ENCODE measurements at regions not wholly inside any gene's neighbourhood (a gene's known extent, or its start where the extent isn't known, plus 50 kb on each side); places are given as distances from the start of the nearest gene placed in this dataset.
"Not testable (repeated sequence)": the region's sequence is repeated elsewhere in the genome, so short reads cannot be mapped to it uniquely, and the experiment has no call there.

DNA sequence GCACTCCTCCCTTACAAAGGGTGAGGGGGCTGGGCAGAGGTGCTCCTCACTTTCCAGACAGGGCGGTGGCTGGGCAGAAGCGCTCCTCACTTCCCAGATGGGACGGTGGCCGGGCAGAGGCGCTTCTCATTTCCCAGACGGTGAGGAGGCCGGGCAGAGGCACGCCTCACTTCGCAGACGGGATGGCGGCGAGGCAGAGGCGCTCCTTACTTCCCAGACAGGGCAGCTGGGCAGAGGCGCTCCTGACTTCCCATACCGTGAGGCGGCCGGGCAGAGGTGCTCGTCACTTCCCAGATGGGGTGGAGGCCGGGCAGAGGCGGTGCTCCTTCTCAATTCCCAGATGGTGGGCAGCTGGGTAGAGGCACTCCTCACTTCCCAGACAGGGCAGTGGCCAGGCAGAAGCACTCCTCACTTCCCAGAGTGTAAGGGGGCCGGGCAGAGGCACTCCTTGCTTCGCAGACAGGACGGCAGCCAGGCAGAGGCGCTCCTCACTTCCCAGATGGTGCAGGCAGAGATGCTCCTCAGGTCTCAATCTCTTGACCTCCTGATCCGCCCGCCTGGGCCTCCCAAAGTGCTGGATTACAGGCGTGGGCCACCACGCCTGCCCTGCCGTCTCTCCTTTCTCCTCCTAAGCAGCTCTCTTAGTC, 1623.9 kb upstream of the GOT2 start:
- H3K79me2 ChIP-seq (ENCODE audit: low read depth); CTCF ChIA-PET; BruUV-seq (replicated peaks); H3K4me3 ChIP-seq; H3K4me2 ChIP-seq; H3K36me3 ChIP-seq (ENCODE audit: low read depth); DNase-seq; intact Hi-C loops (cut with micrococcal nuclease; ENCODE audit: unreplicated experiment); H3K4me1 ChIP-seq (replicated peaks; ENCODE audit: insufficient read depth); H3K9me3 ChIP-seq (ENCODE audit: insufficient read depth, low read depth); POLR2A ChIA-PET (ENCODE audit: unreplicated experiment); H4K20me1 ChIP-seq (ENCODE audit: insufficient read depth); H3K27ac ChIP-seq; H3K9me2 ChIP-seq (ENCODE audit: insufficient read depth); H3F3A ChIP-seq (ENCODE audit: insufficient read depth, low read depth); H2AFZ ChIP-seq: not testable (repeated sequence)
- peaks cover 16% of the 10 kb centered on the region for H3K27me3 ChIP-seq (ENCODE audit: insufficient read depth, low read depth)

DNA sequence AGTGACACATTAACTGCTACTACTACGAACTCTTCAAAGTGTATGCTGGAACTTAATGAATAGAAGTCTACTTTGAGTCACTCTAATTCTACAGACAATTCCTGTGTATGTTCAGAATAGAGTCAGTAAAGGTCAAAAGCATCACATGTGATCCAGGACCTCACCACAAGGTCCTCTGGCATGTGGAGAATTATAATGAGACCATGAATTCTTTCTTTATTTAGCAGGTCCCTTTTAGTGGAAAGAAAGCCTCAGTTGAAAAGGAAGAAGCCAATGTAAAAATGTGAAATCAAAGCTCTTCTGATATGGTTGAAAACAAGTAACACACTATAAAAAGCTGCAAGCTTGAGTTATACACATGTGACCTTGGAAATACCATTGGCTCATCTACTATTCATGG, 1612.1 kb upstream of the GOT2 start:
- Histone ChIP-seq H3K27me3 (ENCODE audit: insufficient read depth, low read depth) (no peaks in the 10 kb centered on the region), H3K27ac (no peak overlapping the region), H3K79me2 (ENCODE audit: low read depth) (no peaks in the 10 kb centered on the region), H3K36me3 (ENCODE audit: low read depth) (no peaks in the 10 kb centered on the region), H3K9me2 (ENCODE audit: insufficient read depth) (no peaks in the 10 kb centered on the region), H4K20me1 (ENCODE audit: insufficient read depth) (no peaks in the 10 kb centered on the region), H3K9me3 (ENCODE audit: insufficient read depth, low read depth) (no peaks in the 10 kb centered on the region), H2AFZ (no peak overlapping the region), H3K4me2 (no peak overlapping the region), H3K4me3 (no peak overlapping the region), H3F3A (ENCODE audit: insufficient read depth, low read depth) (no peaks in the 10 kb centered on the region), H3K4me1 (replicated peaks; ENCODE audit: insufficient read depth) (no peaks in the 10 kb centered on the region)
- intact Hi-C loops (cut with micrococcal nuclease; ENCODE audit: unreplicated experiment), result no loop called here
- no peak for DNase-seq
- POLR2A ChIA-PET (ENCODE audit: unreplicated experiment), result no interaction called here
- BruUV-seq (replicated peaks), result no TSS peak
- CTCF ChIA-PET, result no interaction called here
- TF ChIP-seq, protein P1, sequence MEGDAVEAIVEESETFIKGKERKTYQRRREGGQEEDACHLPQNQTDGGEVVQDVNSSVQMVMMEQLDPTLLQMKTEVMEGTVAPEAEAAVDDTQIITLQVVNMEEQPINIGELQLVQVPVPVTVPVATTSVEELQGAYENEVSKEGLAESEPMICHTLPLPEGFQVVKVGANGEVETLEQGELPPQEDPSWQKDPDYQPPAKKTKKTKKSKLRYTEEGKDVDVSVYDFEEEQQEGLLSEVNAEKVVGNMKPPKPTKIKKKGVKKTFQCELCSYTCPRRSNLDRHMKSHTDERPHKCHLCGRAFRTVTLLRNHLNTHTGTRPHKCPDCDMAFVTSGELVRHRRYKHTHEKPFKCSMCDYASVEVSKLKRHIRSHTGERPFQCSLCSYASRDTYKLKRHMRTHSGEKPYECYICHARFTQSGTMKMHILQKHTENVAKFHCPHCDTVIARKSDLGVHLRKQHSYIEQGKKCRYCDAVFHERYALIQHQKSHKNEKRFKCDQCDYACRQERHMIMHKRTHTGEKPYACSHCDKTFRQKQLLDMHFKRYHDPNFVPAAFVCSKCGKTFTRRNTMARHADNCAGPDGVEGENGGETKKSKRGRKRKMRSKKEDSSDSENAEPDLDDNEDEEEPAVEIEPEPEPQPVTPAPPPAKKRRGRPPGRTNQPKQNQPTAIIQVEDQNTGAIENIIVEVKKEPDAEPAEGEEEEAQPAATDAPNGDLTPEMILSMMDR (conservative IDR thresholded peaks at IDR 0.05), result no peak
- TF ChIP-seq EZH2 (IDR thresholded peaks at IDR 0.05; ENCODE audit: low read depth), result no peak

DNA sequence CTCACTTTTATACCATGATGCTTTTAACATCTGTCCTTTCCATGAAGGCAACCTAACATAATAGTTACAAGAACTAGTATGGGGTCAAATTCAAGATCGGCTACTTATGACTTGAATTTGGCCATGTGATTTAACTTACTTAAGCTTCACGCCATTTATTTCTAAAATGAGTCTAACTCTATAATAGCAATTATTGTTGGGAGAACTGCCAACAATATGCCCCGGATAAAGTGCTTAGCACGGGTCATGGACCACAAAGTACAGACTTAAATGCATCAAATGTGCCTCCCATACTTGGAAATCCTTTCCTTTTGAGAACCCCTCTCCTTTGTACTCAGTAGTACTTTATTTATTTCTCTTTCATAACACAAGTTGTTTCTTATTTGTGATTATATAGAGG, 1603.6 kb upstream of the GOT2 start:
- no peaks in the 10 kb centered on the region for H3F3A ChIP-seq (ENCODE audit: insufficient read depth, low read depth)
- no peak for TF ChIP-seq EZH2 (IDR thresholded peaks at IDR 0.05; ENCODE audit: low read depth)
- TF ChIP-seq, protein P1 (conservative IDR thresholded peaks at IDR 0.05), result no peak
- no peak for DNase-seq
- H3K4me2 ChIP-seq, result no peak overlapping the region
- ChIA-PET CTCF (no interaction called here), POLR2A (ENCODE audit: unreplicated experiment) (no interaction called here)
- H2AFZ ChIP-seq, result no peak overlapping the region
- no peak overlapping the region for H3K4me3 ChIP-seq
- H3K27ac ChIP-seq, result no peak overlapping the region
- H3K9me2 ChIP-seq (ENCODE audit: insufficient read depth), result no peaks in the 10 kb centered on the region
- no TSS peak for BruUV-seq (replicated peaks)
- H3K27me3 ChIP-seq (ENCODE audit: insufficient read depth, low read depth), result no peaks in the 10 kb centered on the region
- H3K79me2 ChIP-seq (ENCODE audit: low read depth), result no peaks in the 10 kb centered on the region
- H4K20me1 ChIP-seq (ENCODE audit: insufficient read depth), result no peaks in the 10 kb centered on the region; the same call in 1 of the 2 replicates
- intact Hi-C loops (cut with micrococcal nuclease; ENCODE audit: unreplicated experiment), result no loop called here
- H3K36me3 ChIP-seq (ENCODE audit: low read depth), result no peaks in the 10 kb centered on the region
- H3K4me1 ChIP-seq (replicated peaks; ENCODE audit: insufficient read depth), result no peaks in the 10 kb centered on the region
- no peaks in the 10 kb centered on the region for H3K9me3 ChIP-seq (ENCODE audit: insufficient read depth, low read depth)

GRCh38 chr16:60331168-60331567, 1597.1 kb upstream of the GOT2 start:
- H3F3A ChIP-seq (ENCODE audit: insufficient read depth, low read depth), result no peaks in the 10 kb centered on the region
- no peaks in the 10 kb centered on the region for H3K9me2 ChIP-seq (ENCODE audit: insufficient read depth)
- H4K20me1 ChIP-seq (ENCODE audit: insufficient read depth), result no peaks in the 10 kb centered on the region; the same call in 1 of the 2 replicates
- DNase-seq, result no peak
- H3K27me3 ChIP-seq (ENCODE audit: insufficient read depth, low read depth), result no peaks in the 10 kb centered on the region
- TF ChIP-seq EZH2 (IDR thresholded peaks at IDR 0.05; ENCODE audit: low read depth), result no peak
- TF ChIP-seq, protein P1 (conservative IDR thresholded peaks at IDR 0.05), result no peak
- no peak overlapping the region for H2AFZ ChIP-seq
- no peak overlapping the region for H3K4me3 ChIP-seq
- no peak overlapping the region for H3K27ac ChIP-seq
- no TSS peak for BruUV-seq (replicated peaks)
- CTCF ChIA-PET, result no interaction called here
- no peaks in the 10 kb centered on the region for H3K9me3 ChIP-seq (ENCODE audit: insufficient read depth, low read depth)
- no peaks in the 10 kb centered on the region for H3K4me1 ChIP-seq (replicated peaks; ENCODE audit: insufficient read depth)
- H3K36me3 ChIP-seq (ENCODE audit: low read depth), result no peaks in the 10 kb centered on the region
- no peak overlapping the region for H3K4me2 ChIP-seq
- no peaks in the 10 kb centered on the region for H3K79me2 ChIP-seq (ENCODE audit: low read depth)
- POLR2A ChIA-PET (ENCODE audit: unreplicated experiment), result no interaction called here
- intact Hi-C loops (cut with micrococcal nuclease; ENCODE audit: unreplicated experiment), result no loop called here

All from PC-9 (cell line).